ENCODE measurements at regions not wholly inside any gene's neighbourhood (a gene's known extent, or its start where the extent isn't known, plus 50 kb on each side); places are given as distances from the start of the nearest gene placed in this dataset.

DNA sequence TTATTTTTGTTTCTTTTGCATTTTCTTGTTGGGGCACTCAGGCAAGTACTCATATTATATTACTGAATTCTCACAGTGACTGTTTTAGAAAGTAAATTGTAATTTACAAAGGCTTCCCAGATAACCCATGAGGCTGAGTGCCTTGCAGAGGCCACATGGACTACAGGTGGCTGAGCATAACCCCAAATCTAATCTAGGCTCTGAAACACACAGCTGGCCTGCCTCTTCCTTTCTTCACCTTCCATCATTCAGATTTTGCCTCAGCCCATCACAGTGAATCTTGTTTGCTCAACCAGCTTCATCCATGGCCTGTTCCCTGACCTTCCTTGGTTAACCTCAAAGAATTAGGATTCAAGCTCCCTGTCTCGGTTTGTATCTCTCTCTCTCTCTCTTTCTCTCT lies 78.5 kb upstream of the PRDM11 start:
- no peak for DNase-seq

GRCh38 chr11:45071232-45071631 lies 75.2 kb upstream of the PRDM11 start:
- no peak for DNase-seq

DNA sequence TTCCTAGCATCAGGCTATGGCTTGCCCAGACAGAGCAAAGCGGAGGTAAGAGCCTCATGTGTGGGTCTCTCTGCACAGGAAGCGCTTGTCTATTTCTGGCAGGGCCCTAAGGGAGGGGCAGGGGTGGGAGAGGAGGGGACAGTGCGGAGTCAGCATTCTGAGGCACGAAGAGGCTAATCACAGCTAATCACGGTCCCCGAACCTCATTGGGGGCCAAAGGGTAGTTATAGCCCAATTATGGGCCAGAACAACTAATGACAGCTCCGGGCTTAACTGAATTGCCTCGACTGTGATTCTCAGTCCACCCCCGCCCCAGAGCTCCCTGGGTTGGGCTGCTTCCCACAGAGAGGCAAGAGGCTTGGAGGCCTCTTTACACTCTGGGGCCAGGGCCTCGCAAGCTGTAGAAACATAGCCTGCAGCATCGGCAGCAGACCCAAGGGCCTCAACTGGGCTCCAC lies 72.7 kb upstream of the PRDM11 start:
- no peak for DNase-seq

DNA sequence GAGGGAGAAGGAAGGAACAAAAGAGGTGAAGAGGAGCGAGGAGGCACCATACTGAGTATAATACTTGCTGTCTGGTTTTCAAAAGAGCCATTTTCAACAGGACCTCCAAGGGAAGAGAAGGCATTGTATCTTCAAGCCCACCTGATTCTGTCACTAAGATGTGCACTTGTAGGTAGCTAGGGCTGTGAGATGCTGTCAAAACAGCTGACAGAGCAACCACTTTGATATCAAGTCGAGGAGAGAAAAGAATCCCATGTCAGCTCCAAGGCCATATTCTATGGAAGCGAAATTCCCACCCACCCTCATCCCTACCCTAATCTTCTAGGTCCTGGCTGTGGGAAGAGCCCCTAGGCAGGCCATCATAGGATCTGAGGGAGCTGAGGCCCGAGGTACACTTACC lies 70.9 kb upstream of the PRDM11 start:
- no peak for DNase-seq

GRCh38 chr11:45075952-45076351 lies 70.5 kb upstream of the PRDM11 start:
- DNase-seq = no peak

- DNase-seq = no peak
Measured at GRCh38 chr11:45076761-45077160, 69.7 kb upstream of the PRDM11 start.

DNA sequence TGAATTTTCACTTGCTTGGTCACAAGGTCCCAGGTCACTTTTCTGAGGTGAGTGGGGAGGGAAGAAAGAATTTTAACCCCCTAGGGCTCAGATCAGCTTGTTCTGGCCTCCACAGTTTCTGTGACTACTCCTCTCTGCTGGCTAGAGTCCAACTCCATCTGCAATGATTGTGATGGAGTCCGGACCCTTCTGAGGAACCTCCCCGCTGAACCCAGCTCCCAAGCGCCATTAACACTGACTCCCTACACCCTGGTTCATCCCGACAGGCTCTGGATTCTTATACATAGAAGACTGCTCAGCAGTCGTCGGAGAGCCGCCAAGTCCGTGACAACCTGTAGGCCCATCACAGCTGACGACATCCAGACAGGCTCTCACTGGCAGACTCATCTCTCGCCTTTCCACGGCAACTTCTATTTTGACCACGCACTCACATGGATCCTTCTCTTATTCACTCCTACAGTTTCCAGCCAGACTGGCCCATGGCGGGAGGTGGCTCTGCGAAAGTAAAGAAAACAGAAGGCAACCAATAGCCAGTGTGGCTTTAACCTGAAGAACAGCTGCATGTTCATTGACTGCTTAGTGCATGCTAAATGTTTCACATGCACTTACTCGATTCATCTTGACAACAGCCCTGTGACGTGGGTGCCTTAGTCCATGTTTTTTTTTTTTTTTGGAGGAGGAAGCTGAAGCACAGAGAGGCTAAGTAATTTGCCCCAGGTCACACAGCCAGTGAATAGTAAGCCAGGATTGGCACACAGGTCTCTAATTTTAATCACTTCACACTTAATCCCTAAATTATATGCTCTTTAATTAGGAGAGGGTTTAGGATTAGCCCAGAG lies 68.0 kb upstream of the PRDM11 start:
- DNase-seq = no peak

GRCh38 chr11:45079075-45079444 lies 67.4 kb upstream of the PRDM11 start:
- DNase-seq = no peak

- no peak for DNase-seq
Measured at GRCh38 chr11:45079567-45079942, 66.9 kb upstream of the PRDM11 start.

DNA sequence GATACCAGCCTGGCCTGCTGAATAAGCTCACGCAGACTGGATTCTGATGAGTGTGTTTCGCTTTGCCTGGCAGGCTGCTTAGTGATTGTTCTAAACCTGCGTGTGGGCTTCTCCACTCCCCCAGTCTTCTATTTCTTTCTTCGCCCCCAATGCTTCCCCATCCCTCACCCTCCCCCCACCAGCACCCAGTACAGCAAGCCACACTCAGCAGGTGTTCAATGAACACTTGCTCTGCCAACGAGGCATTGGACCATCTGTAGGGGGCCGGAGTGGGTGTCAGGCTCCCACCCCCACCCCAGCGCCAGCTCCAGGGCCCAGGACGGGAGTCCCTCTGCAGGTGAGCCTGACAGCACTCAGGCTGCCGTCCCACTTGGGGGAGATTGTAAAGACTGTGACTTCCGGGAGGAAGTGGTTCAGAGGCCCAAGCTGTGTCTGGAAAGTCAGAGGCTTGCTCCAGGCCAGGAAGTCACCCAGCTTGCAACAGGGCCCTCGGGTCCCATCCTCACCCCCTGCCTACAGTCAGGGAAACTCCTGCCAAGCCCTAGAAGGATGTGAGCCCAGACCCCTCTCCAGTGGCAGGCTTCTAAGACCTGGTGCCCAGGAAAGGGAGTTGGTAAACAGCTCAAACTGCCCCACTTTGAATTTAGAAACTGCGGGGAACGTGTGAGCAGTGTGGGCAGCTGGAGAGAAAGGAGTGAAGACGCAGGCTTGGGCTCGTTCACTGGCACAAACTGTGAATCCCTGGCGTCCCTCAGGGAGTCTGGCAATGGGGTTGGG lies 66.3 kb upstream of the PRDM11 start:
- no peak for DNase-seq

DNA sequence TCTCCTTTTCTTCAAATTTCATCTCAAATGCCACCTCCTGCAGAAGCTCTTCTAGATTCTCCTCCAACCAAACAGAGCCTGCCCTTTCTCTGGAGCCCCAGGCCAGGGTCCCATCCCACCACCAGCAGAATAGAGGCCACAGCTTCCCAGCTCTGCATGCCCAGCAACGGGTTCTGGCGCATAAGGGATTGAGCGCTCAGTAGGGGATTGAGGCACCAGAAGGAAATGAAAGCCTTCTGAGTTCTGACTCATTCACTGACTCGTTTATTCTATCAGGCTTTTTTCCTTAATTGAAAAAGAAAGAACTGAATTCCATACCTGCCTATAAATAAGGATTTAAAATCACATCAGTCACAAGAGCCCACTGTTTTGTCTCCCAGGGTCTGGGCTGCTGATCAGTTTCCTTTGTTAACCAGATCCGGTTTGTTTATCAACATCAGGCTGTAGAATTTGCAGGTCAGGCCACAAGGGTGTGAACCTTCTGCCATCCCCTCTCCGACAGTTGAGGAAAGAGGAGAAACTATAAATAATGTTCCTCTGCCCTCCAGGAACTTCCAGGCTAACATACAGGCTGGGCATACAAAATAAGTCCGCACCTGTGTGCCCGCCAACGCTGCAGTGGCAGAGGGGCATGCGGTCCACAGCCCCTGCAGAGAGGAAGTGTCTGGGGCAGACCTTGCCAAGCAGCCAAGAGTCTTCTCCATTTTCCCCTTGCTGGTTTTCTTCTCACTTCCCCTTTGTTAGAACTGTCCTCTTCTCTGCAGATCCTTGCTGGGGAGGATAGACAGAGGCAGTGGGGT lies 63.5 kb upstream of the PRDM11 start:
- no peak for DNase-seq

DNA sequence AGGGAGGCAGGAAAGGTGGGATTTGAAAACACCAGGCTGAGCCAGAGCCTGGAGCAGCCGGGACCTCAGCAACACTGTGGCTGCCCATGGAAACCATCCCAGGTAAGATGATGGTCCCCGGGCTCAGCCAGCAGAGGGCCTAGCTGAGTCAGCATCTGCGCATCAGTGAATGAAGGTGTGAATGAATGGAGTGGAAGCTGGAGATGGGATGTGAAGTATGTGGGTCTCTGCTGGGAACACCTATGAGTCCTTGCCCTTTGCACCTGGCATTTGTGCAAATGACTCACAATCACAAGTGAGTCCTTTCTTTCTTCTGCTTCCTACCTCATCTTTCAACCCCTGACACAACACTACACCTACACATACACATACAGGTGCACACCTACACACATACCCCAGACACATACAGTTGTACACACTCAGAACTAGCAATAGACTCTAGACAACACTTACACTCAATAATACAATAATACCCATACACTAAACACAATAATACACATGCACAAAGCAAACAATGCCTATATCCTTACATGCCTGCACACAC lies 62.8 kb upstream of the PRDM11 start:
- no peak for DNase-seq

DNA sequence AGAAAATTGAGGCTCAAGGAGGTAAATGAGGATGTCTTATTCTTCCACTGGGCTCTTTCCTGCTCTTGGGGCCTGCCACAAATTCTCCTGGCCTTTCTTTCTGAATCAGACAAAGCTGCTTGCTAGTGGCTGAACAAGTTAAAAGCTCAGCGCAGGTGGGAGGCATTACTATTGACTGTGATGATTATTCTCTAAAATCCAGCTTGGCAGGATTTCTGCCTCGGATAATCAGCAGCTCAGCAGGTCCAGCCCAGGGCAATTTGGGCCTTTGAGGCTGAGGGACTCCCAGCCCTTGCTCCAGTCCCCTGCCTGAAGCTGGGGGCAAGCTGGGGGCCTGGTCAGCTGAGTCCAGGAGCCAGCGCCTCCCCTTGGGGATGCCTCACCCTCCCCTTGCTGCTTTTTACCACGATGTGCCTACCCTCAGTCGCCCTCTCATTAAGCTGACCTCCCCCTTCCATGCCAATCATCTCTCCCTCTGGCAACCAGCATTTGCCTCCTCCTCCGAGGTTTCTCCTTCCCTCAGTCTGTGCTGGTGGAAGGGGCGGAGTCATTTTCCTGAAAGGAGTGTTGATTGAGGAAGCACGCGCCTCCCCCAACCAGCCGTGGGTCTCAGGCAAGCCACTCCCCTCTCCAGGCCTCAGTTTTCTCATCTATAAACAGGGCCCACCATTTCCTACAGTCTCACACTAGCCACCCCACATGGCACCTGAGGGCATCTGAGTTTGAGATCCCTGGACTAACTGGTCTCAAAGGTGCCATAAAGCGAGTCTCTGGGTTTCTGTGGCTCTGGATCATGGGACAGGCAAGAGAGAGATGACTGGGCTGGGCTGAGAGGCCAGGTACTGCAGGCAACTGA lies 60.6 kb upstream of the PRDM11 start:
- DNase-seq = no peak

DNA sequence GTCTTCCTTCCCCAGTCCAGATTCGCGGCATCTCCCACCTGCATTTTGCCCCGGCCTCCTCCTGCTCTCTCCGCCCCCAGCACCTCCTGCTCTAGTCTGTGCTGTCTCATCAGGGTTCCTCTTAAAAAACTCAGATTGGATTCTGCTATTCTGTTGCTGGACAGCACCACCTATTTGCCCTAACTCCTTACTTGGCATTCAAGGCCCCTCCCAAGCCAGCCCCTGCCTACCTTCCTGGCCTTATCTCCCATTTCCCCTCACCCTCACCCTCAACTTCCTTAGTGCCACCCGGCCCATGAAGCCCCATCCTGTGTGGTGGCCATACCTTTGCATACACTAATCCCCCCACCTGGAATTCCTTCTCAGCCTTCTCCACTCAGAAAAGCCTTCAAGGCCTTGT lies 59.9 kb upstream of the PRDM11 start:
- DNase-seq = no peak

DNA sequence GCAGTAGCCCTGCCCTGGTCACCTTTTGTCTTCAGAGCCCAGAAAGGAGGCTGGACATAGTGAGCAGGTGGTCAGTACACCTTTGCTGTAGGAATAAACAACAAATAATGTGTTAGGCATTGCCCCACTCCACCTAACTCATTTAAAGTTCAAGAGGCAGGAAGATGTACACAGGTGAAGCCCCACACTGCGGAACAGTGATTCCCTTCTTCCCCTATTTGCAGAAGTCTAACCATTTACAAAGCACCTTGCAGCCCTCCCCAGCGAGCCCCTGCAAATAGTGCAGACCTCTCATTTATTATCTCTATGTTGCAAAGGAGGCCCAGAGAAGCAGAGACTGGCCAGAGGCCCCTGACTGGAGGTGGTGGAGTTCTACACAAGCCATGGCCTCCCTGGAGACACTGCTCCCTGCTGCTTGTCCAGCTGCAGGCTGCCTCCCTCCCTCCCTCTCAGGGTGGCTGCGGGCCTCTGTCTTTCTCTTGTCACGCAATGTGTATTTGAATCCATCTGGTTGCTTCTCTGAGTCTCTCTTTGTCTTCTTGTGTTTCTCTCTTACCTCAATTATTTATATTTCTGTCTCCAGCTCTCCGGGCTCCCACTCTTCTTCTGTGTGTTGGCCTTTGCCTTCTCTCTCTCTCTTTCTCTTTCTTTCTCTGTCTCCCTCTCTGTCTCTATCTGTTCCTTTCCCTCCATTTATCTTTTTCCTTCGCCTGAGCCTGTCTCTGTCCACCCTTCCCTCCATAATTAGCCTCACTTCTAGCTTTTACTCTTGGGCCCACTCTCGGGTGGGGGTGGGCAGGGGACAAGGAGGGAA lies 59.1 kb upstream of the PRDM11 start:
- DNase-seq = no peak

DNA sequence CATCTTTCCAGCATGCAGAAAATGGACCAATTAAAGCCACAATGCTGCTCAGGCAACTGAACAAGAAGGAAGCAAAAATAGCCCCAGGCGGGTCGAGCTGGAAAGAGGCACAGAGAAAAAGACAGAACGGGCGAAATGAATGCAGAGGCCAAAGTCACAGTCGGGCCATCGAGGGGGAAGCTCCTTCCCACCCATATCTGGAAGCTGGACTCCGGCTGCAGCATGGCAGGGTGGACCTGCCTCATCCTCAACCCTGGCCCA lies 58.6 kb upstream of the PRDM11 start:
- DNase-seq = no peak

- DNase-seq = no peak
Measured at GRCh38 chr11:45089251-45089650, 57.2 kb upstream of the PRDM11 start.

- DNase-seq = no peak
Measured at GRCh38 chr11:45089676-45090499, 56.6 kb upstream of the PRDM11 start.

DNA sequence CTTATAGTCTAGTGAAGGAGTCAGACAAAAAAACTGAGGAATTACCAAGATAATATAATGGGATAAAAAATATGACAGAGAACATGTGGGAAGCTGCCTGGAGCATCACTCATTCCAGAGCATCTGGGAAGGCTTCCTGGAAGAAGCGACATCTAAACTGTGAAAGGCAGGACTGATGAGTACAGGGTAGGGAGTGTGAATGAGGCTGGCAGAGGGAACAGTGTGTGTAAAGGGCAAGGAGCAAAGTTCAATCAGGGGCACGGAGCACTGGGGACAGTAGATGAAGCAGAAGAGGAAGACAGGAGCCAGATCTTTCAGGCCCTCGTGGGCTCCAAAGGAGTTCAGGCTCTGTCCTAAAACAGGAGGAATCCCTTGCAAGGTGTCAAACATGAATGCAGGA lies 55.8 kb upstream of the PRDM11 start:
- DNase-seq = no peak

DNA sequence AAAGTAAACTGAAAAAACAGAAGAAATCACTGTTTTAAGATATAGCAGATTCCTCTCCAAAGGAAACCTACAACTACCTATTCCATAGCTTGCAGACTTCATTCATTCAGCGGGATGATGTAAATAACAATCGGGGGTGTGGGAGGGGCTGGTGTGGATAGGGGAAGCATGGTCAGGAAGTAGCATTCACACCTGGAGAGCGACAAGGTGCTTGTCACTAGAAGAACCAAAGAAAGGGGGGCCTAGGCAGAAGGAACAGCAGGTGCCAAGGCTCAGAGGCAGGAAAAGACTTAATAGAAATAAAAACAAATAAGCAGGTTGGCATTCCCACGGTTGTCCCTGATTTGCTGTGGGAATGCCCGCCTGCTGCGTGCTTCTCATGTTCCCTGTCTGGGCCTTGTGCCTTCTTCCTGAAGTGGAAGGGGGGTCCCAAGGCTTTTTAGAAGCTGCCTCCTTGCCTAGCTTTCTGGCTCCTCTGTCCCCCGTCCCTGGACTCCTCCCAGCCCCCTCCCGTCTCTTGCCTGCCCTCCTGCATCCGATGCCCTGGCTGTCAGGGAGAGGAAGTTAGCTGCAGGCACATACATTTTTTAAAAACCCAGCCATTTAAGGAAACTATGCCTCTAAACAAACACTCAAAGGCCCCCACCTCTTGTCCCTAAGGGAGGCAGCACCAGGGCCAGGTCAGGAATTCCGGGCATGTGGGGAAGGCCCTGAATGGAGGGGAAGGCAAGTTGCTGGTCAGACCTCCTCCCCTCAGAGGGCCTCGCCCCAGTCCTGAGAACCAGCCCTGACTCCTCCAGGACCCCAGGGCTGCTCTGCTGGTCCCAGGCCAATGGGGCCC lies 54.7 kb upstream of the PRDM11 start:
- no peak for DNase-seq

Measured in NCI-H2081 treated with DMSO at 0.1 percent for 48 hours (cell line).